PC-9 (cell line): ENCODE measurements at regions not wholly inside any gene's neighbourhood (a gene's known extent, or its start where the extent isn't known, plus 50 kb on each side); places are given as distances from the start of the nearest gene placed in this dataset.

Experiments used
- CTCF ChIP-seq: fragments of 200-600 bp; sonication (generic); conservative IDR thresholded peaks from 2 replicates; pipeline ENCODE4 v1.6.1; 2017; ENCODE audit warnings: mixed run types, antibody characterized with exemption, mild to moderate bottlenecking, moderate library complexity
- EZH2 ChIP-seq: fragments of 200-600 bp; sonication (generic); IDR thresholded peaks from 2 replicates; pipeline ENCODE4 v1.8.0; 2017; ENCODE audit warnings: antibody characterized with exemption, low read depth

GRCh38 chr3:127106053-127106452, 86.9 kb upstream of the PRR23E start:
- no peak for TF ChIP-seq CTCF
- TF ChIP-seq EZH2, result no peak
